IPS DF 6.9 (cell line): ENCODE measurements at regions not wholly inside any gene's neighbourhood (a gene's known extent, or its start where the extent isn't known, plus 50 kb on each side); places are given as distances from the start of the nearest gene placed in this dataset.

Experiments
- DNase-seq: peaks from one replicate; pipeline ENCODE4 v3.0.0-alpha.2; 2013; ENCODE audit warnings: low read depth, low spot score
- H3K27ac ChIP-seq: one replicate; pipeline ENCODE4 v1.5.1; 2013; ENCODE audit warnings: low read length, control low read depth
- H3K27me3 ChIP-seq: 2 replicates; pipeline ENCODE4 v1.6.1; 2013; ENCODE audit warnings: mild to moderate bottlenecking, low read length; ENCODE audit not compliant: control insufficient read depth, insufficient read depth
- H3K36me3 ChIP-seq: 2 replicates; pipeline ENCODE4 v1.6.1; 2013; ENCODE audit warnings: low read length; ENCODE audit not compliant: control insufficient read depth, insufficient read depth
- H3K4me1 ChIP-seq: 2 replicates; pipeline ENCODE4 v1.6.1; 2013; ENCODE audit warnings: low read length; ENCODE audit not compliant: control insufficient read depth, insufficient read depth
- H3K4me3 ChIP-seq: 2 replicates; pipeline ENCODE4 v1.5.1; 2013; ENCODE audit warnings: mild to moderate bottlenecking, low read length
- H3K9me3 ChIP-seq: 2 replicates; pipeline ENCODE4 v1.6.1; 2013; ENCODE audit warnings: low read length, inconsistent platforms; ENCODE audit not compliant: control insufficient read depth, insufficient read depth
- WGBS: extraction: QIAGEN DNeasy Blood & Tissue Kit; methylation state at CpG from one replicate; pipeline ENCODE4 v1.1.7; 2013; ENCODE audit warnings: mixed read lengths, missing lambda C conversion rate; ENCODE audit not compliant: insufficient read length, insufficient coverage; 5-methylcytosine and 5-hydroxymethylcytosine counted together

GRCh38 chr11:115758011-115758410, 253.8 kb upstream of the CADM1 start:
- peaks cover 11% of the 10 kb centered on the region; the same call in 1 of the 2 replicates for H3K27me3 ChIP-seq
- H3K27ac ChIP-seq, result no peak overlapping the region
- no peak for DNase-seq
- H3K9me3 ChIP-seq, result no peaks in the 10 kb centered on the region
- no peaks in the 10 kb centered on the region for H3K4me1 ChIP-seq
- no peaks in the 10 kb centered on the region for H3K36me3 ChIP-seq
- H3K4me3 ChIP-seq, result no peak overlapping the region
- no CpG with 5 or more reads among the region's 8 CpGs for WGBS

GRCh38 chr11:115751243-115752015, 247.2 kb upstream of the CADM1 start:
- Histone ChIP-seq H3K27me3 (no peaks in the 10 kb centered on the region), H3K27ac (no peak overlapping the region), H3K36me3 (no peaks in the 10 kb centered on the region), H3K4me3 (no peak overlapping the region), H3K9me3 (no peaks in the 10 kb centered on the region), H3K4me1 (no peaks in the 10 kb centered on the region)
- DNase-seq, result no peak
- WGBS, result no CpG with 5 or more reads among the region's 6 CpGs

- no peak for DNase-seq
- Histone ChIP-seq H3K36me3 (no peaks in the 10 kb centered on the region), H3K9me3 (no peaks in the 10 kb centered on the region), H3K4me3 (no peak overlapping the region), H3K4me1 (peaks cover 3% of the 10 kb centered on the region; the same call in 1 of the 2 replicates), H3K27me3 (no peaks in the 10 kb centered on the region), H3K27ac (no peak overlapping the region)
- WGBS, result no CpG with 5 or more reads among the region's 22 CpGs
These were observed 241.6 kb upstream of the CADM1 start for GRCh38 chr11:115745610-115746512.

- Histone ChIP-seq H3K9me3 (no peaks in the 10 kb centered on the region), H3K4me3 (no peak overlapping the region), H3K27ac (no peak overlapping the region), H3K36me3 (no peaks in the 10 kb centered on the region), H3K27me3 (no peaks in the 10 kb centered on the region), H3K4me1 (peaks cover 3% of the 10 kb centered on the region; the same call in 1 of the 2 replicates)
- DNase-seq, result no peak
- no CpG with 5 or more reads among the region's 7 CpGs for WGBS
These were observed 240.9 kb upstream of the CADM1 start for GRCh38 chr11:115745066-115745465.

- DNase-seq, result no peak
- H3K9me3 ChIP-seq, result no peaks in the 10 kb centered on the region
- peaks cover 3% of the 10 kb centered on the region; the same call in 1 of the 2 replicates for H3K4me1 ChIP-seq
- H3K27ac ChIP-seq, result no peak overlapping the region
- no peak overlapping the region for H3K4me3 ChIP-seq
- H3K27me3 ChIP-seq, result no peaks in the 10 kb centered on the region
- WGBS, result no CpG with 5 or more reads among the region's 9 CpGs
- H3K36me3 ChIP-seq, result no peaks in the 10 kb centered on the region
These were observed 239.5 kb upstream of the CADM1 start for GRCh38 chr11:115743719-115744118.

- no peak overlapping the region for H3K27ac ChIP-seq
- no peaks in the 10 kb centered on the region for H3K9me3 ChIP-seq
- DNase-seq, result no peak
- peaks cover 3% of the 10 kb centered on the region; the same call in 1 of the 2 replicates for H3K4me1 ChIP-seq
- H3K27me3 ChIP-seq, result no peaks in the 10 kb centered on the region
- no peak overlapping the region for H3K4me3 ChIP-seq
- H3K36me3 ChIP-seq, result no peaks in the 10 kb centered on the region
- no CpG with 5 or more reads among the region's 17 CpGs for WGBS
These were observed 237.3 kb upstream of the CADM1 start for GRCh38 chr11:115741376-115742107.

- Histone ChIP-seq H3K27ac (no peak overlapping the region), H3K9me3 (no peaks in the 10 kb centered on the region), H3K4me3 (no peak overlapping the region), H3K36me3 (no peaks in the 10 kb centered on the region), H3K4me1 (peaks cover 3% of the 10 kb centered on the region; the same call in 1 of the 2 replicates), H3K27me3 (no peaks in the 10 kb centered on the region)
- DNase-seq, result no peak
These were observed 236.1 kb upstream of the CADM1 start for GRCh38 chr11:115740324-115740723.

GRCh38 chr11:115739878-115740277, 235.7 kb upstream of the CADM1 start:
- no peaks in the 10 kb centered on the region for H3K27me3 ChIP-seq
- H3K36me3 ChIP-seq, result no peaks in the 10 kb centered on the region
- no peaks in the 10 kb centered on the region for H3K9me3 ChIP-seq
- no peak overlapping the region for H3K4me3 ChIP-seq
- H3K27ac ChIP-seq, result no peak overlapping the region
- H3K4me1 ChIP-seq, result peaks cover 1% of the 10 kb centered on the region; the same call in 1 of the 2 replicates
- DNase-seq, result no peak
- no CpG with 5 or more reads among the region's 3 CpGs for WGBS

GRCh38 chr11:115739146-115739545, 234.9 kb upstream of the CADM1 start:
- no CpG with 5 or more reads among the region's 6 CpGs for WGBS
- Histone ChIP-seq H3K27me3 (no peaks in the 10 kb centered on the region), H3K4me3 (no peak overlapping the region), H3K4me1 (no peaks in the 10 kb centered on the region), H3K27ac (no peak overlapping the region), H3K9me3 (no peaks in the 10 kb centered on the region), H3K36me3 (no peaks in the 10 kb centered on the region)
- DNase-seq, result no peak

- no CpG with 5 or more reads among the region's 1 CpG for WGBS
- H3K27me3 ChIP-seq, result no peaks in the 10 kb centered on the region
- no peak for DNase-seq
- no peaks in the 10 kb centered on the region for H3K4me1 ChIP-seq
- H3K9me3 ChIP-seq, result no peaks in the 10 kb centered on the region
- no peaks in the 10 kb centered on the region for H3K36me3 ChIP-seq
- no peak overlapping the region for H3K27ac ChIP-seq
- no peak overlapping the region for H3K4me3 ChIP-seq
These were observed 233.7 kb upstream of the CADM1 start for GRCh38 chr11:115737875-115738274.
